PC-9 (cell line): ENCODE measurements at regions not wholly inside any gene's neighbourhood (a gene's known extent, or its start where the extent isn't known, plus 50 kb on each side); places are given as distances from the start of the nearest gene placed in this dataset.

Experiments
- EZH2 ChIP-seq: fragments of 200-600 bp; sonication (generic); IDR thresholded peaks from 2 replicates; pipeline ENCODE4 v1.8.0; 2017; ENCODE audit warnings: antibody characterized with exemption, low read depth
- TF ChIP-seq, protein P1 (sequence below): fragments of 200-600 bp; sonication (generic); conservative IDR thresholded peaks from 2 replicates; pipeline ENCODE4 v1.6.1; 2017; ENCODE audit warnings: mixed run types, antibody characterized with exemption, mild to moderate bottlenecking, moderate library complexity

DNA sequence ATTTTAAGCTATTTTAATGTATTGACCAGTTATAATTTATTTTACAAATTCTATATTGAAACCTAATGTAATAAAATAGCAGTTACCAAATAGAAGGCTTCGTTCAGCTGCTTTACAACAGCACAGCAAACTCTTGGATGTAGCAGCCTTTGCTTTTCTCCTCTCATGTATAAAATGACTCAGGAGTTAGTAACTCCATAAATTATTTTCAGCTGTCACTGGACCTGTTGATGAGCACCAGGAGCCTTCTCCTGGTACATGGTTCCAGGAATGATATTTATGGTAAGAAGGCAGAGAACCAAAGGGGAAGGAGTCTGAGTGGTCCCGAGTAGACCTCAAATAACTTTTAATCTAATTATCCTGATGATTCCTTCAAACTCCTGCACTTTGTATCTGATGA is 256.4 kb upstream of the NETO1 start:
- TF ChIP-seq EZH2 = no peak
- TF ChIP-seq, protein P1, sequence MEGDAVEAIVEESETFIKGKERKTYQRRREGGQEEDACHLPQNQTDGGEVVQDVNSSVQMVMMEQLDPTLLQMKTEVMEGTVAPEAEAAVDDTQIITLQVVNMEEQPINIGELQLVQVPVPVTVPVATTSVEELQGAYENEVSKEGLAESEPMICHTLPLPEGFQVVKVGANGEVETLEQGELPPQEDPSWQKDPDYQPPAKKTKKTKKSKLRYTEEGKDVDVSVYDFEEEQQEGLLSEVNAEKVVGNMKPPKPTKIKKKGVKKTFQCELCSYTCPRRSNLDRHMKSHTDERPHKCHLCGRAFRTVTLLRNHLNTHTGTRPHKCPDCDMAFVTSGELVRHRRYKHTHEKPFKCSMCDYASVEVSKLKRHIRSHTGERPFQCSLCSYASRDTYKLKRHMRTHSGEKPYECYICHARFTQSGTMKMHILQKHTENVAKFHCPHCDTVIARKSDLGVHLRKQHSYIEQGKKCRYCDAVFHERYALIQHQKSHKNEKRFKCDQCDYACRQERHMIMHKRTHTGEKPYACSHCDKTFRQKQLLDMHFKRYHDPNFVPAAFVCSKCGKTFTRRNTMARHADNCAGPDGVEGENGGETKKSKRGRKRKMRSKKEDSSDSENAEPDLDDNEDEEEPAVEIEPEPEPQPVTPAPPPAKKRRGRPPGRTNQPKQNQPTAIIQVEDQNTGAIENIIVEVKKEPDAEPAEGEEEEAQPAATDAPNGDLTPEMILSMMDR = no peak
